ENCODE measurements at regions not wholly inside any gene's neighbourhood (a gene's known extent, or its start where the extent isn't known, plus 50 kb on each side); places are given as distances from the start of the nearest gene placed in this dataset.

DNA sequence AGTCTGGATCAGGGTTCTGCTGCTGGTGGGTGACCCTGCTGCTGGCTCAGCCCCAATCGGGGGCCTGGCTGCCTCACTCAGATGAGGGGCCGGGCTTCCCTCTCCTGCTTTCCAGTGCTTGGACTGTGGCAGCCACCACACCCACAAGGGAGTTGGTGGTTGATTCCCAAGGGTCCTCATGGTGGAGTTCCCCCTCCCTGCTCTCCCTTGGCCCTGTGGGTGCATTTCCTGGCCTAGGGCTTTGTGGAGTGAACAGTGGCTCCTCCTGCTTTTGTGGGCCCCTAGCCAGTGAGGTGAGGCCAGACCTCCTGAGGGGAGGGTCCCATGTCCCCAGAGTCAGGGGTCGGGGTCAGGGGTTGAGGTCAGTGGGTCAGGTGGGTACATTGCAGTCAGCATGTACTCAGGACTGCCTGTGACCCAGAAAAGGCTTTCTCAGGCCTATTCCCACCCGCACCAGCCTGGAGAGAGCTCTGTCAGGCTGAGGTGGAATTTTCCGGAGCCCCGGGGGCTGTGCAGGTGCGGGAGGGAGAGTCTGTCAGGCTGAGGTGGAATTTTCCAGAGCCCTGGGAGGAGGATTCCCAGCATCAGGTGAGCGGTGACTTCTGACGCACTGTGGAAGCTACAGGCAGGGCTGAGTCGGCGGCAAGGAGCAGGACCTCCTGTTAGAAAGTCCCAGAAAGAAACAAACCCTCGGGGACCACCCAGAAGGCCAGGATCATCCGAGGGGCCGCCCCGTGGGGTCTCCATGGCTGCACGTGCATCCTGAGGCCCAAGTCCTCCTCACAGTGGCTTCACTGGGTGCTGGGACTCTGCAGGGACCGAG, 94.4 kb upstream of the INSIG1 start:
- DNase-seq = no peak

DNA sequence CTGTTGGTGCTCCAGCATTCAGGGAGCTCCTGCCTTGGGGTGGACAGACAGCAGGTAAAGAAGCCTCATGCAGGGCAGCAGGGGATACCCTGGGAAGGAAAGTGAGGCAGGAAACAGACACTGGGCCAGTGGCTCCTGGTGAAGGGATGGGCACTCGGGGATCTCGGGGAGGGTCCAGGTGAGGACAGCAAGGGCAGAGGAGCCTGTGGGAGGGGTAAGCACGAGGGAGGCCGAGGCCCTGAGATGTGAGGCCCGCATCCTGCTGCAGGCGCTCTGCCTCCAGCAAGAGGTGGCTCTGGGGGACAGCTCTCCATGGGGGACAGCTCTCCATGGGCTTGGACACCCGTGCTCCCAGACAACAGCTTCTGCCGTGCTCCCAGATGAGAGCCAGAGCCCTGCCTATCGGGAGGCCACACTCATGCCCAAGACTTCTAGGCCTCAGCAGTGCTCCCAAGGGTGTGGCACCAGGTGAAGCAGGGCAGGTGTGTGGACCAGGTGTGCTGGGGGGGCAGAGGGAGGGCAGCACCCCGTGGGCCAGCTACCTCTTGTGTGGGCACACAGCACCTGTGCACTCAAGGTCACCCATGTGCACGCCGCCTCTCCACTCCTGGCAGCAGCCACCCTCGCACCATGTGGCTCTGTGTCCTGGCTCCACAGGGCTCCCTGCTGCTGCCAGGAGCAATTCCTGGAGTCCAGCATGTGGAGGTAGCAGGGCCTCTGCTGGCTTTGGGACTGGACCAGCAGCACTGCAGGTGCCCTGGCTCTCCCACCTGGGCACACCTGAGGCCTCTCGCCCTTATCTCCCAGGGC, 93.6 kb upstream of the INSIG1 start:
- no peak for DNase-seq

DNA sequence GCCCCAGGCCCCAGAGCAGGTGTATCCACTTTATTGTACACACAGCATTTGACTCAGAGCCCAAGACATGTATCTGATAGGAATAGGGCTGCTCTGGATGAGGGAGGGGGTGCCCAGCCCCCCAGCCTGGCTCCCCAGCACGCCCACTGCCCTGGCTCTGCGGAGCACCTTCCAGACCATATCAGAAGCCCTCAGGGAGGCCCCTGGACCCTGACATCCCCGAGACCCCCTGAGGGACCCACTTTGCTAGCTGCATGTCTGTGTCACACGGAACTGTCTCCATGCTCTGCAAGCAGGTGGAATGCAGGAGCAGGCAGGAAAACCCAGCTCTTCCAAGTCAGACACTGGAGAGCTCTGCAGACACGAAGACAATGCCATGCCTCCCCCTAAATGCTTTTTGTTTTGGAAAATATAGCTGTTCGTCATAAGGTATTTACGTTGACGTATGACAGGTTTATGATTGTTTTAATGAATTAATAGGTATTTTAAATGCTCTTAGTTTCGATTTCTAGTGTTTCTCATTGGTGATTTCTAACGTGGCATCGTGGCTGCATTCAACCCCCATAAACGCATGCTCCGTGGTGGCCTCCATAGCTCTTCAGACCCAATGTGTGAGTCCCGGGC, 92.8 kb upstream of the INSIG1 start:
- DNase-seq = no peak

DNA sequence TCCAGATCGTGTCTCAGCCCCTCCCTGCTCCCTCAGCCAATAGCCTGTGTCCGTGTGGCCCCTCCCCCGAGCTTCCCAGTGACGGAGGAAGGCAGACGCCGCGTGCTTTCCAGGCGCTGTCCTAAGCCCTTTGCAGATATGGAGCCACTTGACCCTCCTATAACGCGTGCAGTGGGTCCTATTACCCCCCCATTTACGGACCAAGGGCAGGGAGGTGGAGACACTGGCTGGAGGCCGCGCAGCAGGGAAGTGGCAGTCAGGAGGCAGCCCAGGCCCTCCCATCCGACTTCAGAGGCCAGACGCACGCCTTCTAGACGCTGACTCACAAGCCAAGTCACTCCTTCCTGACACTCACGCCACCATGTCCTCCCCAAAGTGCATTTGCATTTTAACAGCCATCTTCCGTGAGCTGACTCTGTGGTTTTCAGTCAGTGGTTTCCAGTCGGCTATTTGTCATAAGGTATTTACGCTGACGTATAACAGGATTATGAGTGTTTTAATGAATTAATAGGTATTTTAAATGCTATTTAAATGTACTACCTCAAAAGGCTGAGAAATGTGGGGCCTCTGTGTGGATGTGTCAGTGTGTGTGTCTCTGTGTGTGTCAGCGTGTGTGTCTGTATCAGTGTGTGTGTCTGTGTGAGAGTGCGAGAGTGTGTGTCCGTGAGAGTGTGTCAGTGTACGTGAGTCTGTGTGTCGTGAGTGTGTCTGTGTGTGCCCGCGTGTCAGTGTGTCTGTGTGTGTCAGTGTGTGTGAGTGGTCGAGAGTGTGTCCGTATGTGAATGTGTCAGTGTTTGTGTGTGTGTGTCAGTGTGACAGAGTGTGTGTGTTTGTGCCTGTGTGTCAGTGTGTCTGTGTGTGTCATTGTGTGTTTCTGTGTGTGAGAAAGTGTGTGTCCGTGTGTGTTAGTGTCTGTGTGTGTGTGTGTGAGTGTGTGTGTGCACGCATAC, 92.0 kb upstream of the INSIG1 start:
- no peak for DNase-seq

DNA sequence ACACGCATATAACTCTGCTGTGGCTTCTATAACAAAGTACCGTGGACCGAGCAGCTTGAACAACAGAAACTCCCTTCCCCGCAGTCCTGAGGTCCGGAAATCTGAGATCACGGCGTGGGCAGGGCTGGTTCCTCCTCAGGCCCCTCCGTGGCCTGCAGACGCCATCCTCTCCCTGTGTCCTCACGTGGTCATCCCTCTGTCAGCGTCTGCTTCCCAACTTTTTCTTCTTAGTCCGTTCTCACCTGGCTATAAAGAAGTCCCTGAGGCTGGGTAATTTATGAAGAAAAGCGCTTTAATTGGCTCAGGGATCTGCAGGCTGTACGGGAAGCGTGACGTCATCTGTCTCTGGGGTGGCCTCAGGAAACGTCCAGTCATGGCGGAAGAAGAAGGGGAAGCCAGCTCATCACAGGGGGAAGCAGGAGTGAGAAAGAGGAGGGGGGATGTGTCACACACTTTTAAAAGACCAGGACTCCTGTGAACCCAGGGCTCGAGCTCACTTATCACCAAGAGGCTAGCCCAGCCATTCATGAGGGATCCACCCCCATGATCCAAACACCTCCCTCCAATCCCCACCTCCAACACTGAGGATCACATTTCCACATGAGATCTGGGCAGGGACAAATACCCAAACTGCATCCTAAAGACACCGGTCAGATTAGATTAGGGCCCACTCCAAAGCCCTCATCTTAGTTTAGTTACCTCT, 91.2 kb upstream of the INSIG1 start:
- DNase-seq = no peak

DNA sequence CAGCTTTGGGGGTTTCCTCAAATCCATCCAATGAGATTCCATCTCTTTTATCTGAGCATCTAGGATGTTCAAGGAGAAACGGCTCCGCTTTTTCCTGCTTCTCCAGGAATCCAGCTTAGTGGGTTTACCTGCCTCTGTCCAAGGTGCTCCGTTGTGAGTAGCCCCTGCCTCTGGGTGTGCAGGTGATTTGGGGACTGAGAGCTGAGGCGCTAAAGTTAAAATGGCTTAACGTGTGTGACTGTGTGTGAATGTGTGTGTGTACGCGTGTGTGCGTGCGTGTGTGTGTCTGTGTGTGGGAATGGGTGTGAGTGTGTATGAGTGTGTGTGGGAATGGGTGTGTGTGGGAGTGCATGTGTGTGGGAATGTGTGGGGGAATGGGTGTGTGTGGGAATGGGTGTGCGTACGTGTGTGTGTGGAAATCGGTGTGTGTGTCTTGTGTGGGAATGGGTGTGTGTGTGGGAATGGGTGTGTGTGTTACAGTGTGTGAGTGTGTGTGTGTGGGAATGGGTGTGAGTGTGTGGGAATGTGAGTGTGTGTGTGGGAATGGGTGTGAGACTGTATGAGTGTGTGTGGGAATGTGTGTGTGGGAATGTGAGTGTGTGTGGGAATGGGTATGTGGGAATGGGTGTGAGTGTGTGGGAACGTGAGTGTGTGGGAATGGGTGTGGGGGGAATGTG, 90.2 kb upstream of the INSIG1 start:
- no peak for DNase-seq

DNA sequence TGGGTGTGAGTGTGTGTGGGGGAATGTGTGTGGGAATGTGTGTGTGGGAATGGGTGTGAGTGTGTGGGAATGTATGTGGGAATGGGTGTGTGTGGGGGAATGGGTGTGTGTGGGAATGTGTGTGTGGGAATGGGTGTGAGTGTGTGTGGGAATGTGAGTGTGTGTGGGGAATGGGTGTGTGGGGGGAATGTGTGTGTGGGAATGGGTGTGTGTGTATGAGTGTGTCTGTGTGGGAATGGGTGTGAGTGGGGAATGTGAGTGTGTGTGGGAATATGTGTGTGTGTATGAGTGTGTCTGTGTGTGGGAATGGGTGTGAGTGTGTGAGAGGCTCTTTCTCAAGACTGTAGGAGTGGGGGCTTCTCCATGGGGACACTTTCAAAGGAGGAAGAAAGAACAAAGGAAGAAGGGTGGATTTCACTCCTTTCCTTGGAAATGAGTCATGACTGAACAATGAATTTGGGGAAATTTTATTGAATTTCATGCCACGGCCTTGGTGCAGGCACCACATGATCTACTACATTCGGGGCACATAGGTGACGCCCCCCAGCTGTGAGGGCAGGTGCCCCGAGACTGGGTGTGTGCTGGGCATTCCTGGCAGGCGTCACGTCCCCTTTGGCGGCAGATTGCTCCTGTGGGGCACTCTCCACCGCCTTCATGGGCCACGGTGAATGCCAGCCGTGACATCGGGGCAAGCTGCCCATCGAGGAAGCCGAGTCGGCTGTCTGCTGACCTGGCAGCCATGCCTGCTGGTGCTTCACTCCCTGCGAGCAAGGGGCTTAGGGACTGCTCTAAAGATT, 88.8 kb upstream of the INSIG1 start:
- DNase-seq = no peak

DNA sequence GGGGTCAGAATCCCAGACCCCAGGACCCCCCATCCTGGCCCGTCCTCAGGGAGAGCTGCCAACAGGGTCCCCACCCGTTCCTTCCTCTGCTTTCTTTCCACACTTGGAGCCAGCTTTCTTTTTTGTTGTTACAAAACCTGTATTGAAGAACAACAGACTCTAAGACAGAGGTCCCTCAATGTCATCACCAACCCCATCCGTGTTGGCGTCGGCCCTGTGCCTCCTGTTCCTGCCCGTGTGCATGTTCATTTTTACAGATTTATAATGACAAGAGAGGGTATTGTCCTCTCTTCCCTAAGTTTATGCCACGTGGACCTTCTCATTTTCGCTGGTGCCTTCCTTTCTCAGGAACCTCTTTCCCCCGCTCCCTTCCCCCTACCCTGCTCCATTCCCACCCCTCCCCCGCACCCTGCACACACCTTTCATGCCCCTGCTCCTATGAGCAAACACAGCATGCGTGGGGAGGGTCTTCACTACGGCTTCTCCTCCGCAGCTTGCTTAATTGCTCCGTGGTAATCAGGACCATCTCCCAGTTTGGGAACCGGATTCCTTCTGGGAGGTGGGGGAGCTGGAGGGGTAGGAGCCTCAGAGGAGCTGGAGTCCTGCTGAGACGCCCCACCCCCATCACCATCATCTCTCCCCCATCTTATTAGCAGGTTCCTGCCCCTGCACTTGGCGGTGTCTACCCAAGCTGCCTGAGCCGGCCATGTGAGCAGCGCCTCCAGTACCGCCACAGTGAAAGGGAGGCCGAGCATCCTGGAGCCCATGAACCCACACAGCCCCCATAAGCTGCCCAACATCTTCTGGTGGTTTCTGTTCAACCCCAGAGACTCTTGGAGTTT, 88.0 kb upstream of the INSIG1 start:
- no peak for DNase-seq

DNA sequence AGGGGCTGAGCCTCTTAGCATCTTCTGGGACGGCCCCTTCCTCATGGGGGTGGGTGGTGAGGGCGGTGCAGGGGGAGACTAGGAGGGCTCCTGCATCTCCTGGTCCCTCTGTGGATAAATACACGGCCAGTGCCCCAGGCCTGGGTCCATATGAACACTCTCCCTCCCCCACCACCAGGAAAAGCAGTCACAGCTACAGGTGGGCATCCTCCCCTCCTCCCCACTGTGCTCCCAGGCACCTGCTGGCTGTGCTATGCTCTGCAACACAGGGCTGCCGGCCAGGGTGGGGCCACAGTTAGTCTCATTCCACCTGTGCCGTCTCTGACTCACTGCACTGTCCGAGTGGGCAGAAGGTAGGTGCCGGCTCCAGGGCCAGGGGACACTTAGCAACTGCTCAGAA, 87.3 kb upstream of the INSIG1 start:
- DNase-seq = no peak

DNA sequence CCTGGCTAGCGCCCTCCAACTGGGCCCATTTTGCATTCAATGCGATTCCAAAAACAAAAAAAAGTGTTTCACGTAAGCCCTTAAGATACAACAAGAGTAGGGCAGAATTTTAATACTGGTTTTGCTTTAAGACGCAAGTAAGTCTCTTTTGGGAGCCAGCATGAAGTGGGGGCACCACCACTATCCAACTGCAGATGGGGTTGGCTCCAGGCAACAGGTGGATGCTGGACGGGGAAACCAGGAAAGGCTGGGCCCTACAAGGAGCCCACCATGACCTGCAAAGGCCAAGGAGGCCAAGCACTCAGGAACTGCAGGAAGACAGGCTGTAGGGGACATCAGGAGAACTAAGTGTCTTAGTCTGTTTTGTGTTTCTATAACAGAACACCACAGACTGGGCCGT, 86.5 kb upstream of the INSIG1 start:
- DNase-seq = no peak

DNA sequence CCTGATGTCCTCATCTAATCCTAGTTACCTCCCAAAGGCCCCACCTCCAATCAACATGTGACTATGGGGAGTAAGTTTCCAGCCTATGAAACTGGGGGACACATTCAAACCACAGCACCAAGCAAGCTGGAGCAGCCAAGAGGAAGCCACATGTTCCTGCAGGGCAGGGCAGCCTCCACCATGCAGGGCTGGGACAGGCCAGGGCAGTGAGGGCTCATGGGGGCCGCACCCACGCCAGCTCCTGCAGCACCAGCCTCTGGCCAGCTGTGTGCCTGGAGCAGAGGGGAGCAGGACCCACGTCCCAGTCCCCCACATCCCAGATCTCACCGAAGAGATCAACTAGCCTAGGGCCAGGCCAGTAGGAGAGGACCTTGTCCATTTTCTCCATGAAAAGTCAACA, 85.9 kb upstream of the INSIG1 start:
- DNase-seq = no peak

DNA sequence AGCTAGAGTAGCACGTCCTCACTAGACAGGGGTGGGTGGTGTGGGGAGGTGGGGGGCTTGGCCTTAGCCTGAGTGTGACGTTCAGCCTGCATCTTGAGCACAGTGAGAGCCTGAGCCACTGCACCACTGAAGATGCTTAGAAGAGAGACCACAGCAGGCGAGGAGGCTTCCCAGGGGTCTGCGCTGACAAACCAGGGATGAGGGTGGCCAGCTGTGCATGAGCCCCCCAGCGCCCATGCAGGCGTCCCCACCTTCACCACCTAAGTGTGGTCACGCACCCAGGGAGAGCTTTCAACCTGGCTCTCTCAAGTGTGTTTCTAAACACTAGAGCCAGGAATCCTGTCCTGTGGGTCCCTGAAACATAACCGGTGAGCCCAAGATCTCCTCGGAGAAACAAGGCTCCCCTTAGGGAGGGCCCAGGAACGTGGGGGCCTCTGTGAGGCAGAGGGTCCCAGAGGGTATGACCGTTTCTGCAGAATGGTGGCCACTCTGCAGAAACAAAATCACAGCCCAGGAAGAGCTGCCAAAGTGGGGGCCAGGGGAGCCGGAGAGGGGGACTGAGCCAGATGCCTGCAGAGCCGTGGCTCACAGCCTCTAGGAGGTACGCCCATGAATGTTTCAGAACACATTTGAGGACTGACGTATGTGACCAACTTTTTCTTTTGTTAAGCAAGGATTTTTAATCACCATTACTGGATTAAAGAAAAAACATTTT, 85.2 kb upstream of the INSIG1 start:
- no peak for DNase-seq

DNA sequence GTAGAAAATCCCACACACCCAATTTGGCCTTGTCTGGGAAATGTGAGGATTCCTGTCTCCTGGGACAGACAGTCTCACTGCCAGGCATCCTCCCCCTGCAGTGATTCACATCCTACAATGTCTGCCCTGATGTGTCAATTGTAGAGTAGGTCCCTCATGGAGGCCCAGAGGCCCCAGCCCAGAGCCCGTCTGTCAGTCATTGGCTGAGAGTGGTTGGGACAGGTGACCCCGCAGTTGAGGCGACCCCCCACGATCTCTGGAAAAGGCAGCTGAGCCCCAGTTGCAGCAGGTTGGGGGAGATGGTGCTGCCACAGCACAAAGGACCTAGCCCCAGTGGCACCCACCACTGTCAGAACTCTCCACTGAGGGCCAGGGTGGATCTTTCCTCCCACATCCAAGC, 84.3 kb upstream of the INSIG1 start:
- no peak for DNase-seq

DNA sequence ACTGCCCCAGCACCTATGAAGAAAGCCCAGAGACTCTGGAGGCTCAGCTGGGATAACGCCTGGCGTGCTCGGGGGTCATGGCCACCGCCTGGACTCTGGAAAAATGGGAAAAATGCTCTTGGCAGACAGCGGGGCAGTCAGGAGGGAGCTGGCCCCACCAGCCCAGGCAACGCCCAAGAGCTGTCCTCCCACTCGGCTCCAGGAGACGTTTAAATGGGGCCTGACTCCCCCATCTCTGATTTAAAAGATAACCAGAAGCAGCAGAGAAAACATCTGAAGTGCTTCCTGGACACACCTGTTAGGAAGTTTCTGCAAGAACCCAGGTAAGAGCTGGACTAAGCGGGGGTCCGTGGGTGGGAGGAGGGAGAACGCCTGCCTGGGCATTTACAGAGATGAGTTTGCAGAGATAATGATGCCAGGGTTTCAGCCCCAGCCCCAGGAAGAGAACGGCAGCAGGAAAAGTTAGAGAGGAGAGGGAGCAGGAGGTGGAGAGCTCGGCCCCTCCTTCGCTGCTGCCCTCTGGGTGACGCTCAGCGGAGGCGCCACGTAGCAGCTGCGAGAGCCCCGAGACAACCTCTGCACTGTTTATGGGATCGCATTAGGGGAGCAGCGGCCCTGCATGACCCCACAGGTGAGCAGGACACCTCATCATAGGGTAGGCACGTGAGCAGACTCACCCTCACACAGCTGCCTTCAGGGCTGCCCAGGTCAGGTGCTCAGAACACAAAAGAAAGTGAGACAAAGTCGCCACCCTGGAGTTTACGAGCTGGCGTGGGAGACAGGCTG, 83.5 kb upstream of the INSIG1 start:
- no peak for DNase-seq

DNA sequence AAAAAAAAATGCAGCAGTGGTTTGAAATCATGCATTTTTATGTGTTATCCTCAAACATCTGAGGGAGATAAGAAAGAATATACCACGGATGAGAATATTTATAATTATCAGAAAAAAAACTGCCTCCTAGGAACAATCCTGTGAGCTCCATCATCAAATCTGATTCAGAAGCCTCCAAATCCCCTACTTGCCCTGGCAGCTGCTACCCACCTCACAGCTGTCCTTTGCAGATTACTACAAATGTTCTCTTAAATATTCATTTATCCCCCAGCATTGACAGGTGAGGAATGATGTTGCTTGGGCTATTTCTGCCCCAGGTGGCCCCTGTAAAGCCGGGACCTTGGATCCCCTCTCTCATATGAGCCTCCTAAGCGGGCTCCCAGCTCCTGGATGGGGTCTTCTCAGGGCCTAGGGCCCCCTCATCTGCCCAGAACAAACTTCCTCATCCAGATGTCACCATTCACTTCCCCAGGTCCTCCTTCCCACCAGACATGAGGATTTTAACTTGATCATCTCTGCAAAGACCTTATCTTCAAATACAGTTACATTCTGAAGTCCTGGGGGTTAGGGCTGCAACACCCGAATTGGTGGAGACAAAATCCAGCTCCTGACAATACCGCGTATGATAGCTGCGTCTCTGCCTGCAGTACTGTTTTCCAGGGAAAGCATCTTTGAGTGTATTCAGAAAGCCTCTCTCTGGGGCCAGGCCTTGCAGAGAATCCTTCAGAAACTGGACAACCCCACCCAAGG, 81.9 kb upstream of the INSIG1 start:
- DNase-seq = no peak

DNA sequence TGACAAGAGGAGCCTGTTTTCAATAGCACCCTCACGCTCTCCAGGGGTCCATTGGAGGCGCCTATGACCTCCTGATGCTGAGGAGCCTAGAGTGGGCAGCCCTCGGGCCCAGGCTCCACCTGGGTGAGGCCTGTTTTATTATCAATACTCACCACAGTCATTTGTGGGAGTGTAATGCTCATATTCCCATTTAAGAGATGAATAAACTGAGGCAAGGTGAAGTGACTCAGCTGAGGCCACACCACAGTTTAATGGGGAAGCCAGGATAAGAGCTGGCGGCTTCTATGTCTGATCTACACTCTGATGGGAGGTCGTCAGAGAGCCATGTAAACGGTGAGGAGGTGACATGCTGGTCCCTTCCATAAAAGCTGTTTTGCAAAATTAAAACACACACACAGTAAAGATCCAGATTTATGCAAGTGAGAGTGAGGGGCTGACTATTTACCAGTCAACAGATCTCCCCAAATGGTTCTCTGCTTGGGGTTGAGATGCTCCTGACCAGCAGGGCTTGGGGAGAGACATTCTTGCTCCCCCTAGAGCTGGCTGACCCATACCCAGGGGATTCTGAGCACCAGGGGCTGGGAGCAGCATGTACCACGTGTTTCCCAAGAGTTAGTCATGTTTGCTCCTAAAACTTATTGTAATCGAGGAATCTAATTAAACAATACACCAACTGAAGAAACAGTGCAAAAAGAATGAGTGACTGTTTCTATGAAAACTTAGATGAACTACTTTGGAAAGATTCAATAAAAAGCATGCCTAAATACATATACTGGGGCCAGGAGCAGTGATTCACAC, 81.0 kb upstream of the INSIG1 start:
- DNase-seq = no peak

DNA sequence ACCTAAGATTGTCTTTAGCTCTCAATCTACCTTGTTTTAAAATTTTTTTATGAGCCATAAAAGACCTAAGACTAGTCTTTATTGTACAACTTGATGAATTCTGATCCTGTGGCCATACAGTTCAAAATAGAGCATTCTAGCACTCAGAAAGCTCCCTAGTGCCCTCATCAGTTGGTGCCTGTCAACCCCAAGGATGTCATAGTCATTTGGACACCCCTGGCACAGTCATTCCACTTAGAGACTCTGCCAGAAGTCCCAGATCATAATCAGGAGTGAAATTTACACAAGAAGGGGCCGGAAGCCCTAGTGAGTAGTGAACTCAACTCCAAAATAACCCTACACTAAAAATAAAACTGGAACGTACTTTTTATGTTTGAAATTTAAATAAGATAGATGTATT, 80.0 kb upstream of the INSIG1 start:
- DNase-seq = no peak

All from NCI-H2029 treated with DMSO at 0.1 percent for 48 hours (cell line).